GM19395 (cell line): ENCODE measurements at regions not wholly inside any gene's neighbourhood (a gene's known extent, or its start where the extent isn't known, plus 50 kb on each side); places are given as distances from the start of the nearest gene placed in this dataset.
"Not testable (repeated sequence)": the region's sequence is repeated elsewhere in the genome, so short reads cannot be mapped to it uniquely, and the experiment has no call there.

Experiments used
- ATAC-seq: cut with Tn5 transposase; IDR thresholded peaks from one replicate; pipeline ENCODE4 v1.9.1; 2021; ENCODE audit warnings: mild to moderate bottlenecking, moderate library complexity; ENCODE audit not compliant: unreplicated experiment

DNA sequence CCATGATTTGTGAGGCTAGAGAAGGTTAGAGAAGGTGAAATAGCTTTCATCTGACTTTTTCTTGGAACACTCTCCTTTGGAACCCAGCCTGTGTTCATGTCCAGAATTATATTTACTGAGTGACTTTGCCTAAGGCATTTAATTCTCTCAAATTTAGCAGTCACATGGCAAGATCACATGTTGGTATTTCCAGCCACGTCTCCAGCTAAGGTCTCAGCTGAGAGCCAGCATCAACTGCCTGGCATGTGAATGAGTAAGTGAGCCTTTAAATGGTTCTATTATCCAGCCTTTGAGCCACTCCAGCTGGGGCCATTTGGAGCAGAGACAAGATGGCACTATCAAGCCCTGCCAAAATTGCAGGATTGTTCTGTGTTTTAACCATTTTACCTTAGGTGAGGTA lies 130.2 kb upstream of the SGO1 start:
- no peak for ATAC-seq

DNA sequence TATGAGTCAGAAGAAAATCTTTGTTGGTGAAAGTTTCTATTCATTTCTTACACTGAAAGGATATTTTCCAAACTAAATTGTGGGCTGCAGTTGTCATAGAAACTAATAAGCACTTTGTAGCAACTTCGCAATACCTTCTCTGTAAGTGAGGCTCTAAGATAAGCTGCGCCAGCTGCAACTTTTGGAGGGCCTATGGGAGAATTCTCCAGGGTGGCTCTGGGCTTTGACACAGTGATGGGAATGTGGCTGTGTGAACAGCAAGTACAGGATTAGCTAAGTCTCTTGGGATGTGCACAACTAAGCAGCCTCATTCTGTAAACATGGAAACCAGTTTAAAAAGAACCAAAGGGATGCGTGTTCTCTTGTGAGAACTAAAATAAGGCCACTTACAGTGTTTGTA lies 124.6 kb upstream of the SGO1 start:
- ATAC-seq = no peak

DNA sequence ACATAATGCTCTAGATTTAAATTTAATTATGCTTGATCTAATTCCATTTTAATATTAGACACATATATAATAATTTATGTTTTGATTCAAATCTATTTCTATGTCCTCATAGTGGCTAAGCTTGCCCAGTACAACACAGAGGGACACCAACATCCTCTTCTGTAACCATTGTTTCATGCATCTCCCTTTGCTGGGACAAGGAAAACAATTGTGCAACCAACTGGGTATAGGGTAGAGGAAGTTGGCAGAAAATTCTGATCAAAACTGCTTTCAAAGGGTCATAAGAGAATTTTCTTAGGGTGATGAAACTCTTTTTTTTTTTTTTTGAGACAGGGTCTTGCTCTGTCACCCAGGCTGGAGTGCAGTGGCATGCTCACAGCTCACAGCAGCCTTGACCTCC lies 121.4 kb upstream of the SGO1 start:
- ATAC-seq = no peak

DNA sequence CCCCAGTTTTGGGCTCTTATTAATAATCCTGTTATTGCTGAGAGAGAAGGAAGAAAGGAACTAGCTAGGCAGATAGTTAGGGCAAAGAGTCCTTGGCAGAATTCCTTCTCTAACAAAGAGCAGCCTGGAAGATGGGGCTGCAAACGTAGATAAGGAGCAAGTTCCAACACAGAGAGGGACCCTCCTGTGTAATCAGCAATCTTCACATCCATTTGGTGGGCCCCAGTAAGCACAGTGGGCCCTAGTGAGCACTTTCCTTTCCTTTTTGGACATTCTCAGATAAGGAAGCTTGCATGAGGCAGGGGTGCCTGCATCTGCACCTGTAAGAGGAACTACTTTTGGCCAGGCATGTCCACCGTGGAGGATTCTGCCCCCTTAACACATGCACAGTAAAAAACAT lies 119.6 kb upstream of the SGO1 start:
- ATAC-seq = no peak

DNA sequence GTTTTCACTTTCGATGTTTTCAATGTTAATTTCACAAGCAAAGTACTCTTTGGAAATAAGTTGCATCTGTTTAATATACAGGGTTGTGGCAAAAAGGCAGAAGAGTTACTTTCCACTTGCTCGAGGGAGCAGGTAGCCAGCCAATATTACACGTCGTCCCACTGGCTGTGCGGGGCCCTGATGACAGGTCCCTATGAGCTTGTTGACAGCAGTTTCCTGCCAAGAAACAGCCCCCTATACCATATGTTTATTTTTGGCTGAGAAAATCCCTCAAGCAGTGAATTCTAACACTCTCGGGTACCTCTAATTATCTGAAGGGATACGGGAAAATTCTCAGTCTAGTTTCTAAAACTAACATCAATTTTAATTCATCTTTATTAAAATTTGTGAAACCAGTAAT lies 116.8 kb upstream of the SGO1 start:
- no peak for ATAC-seq

DNA sequence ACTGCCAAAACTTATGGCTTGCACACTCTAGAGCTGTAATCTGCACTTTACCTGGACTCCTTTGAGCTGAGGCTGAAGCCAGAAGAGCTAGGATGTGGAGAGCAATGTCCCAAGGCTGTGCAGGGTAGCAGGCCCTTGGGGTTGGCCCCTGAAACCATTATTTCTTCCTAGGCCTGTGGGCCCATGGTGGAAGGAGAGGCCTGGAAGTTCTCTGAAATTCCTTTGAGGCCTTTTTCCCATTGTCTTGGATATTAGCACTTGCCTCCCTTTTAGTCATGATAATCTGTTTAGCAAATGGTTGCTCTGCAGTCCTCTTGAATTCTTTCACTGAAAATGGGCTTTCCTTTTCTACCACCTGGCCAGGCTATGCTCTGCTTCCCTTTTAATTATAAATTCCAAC lies 102.0 kb upstream of the SGO1 start:
- ATAC-seq = no peak

DNA sequence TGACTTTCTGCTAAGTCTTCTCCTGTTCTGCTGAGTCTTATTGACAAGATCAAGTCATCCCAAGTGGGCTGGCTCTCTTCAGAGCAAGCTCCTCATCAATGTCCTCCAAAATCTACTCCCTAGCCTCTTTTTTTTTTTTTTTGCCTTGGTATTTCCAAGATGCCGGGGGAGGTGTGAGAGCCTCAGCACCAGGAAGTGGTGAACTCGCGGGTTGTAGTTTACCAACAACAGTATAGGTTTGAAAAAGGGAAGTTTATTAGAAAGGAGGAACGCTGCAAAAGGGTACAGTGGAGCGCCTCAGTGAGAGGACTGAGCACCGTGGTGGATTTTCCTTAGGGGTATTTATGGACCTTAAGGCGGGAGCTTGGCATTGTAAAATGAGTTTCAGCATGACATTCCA lies 94.3 kb upstream of the SGO1 start:
- peak; percentile 56 for ATAC-seq

DNA sequence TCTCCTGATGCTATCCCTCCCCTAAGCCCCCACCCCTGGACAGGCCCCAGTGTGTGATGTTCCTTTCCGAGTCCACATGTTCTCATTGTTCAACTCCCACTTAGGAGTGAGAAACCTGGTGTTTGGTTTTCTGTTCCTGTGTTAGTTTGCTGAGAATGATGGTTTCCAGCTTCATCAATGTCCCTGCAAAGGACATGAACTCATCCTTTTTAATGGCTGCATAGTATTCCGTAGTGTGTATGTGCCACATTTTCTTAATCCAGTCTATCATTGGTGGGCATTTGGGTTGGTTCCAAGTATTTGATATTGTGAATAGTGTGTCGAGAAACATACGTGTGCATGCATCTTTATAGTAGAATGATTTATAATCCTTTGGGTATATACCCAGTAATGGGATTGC lies 80.0 kb upstream of the SGO1 start:
- not testable (repeated sequence) for ATAC-seq

DNA sequence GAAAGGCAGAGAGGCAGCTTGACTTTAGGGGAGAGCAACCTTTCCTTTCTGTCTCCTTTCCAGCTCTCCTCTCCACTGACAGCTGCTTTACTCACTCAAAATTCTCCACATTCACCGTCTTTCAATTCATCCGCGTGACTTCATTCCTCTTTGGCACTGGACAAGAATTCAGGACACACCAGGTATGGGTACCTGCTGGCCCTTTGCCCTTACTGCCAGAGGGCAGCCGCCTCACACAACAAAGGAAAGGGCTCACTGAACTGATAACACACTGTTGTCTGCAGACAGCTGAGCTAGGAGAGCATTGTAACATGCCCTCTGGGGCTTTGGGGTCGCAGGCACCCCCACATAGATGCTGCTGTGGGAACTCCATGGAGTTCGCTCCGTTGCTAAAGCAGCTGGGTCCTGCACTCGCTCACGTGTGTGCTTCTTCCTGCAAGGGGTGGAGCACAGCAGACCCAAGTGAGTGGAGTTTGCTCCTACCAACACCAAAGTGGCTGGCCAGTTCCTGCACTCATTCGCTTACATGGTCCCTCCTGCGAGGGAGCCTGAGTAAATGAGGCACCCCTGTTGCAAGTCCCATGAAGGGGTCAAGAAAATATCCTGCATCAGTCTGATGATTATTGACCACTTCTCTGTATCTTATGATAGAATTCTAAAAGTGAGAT lies 79.0 kb upstream of the SGO1 start:
- no peak for ATAC-seq

DNA sequence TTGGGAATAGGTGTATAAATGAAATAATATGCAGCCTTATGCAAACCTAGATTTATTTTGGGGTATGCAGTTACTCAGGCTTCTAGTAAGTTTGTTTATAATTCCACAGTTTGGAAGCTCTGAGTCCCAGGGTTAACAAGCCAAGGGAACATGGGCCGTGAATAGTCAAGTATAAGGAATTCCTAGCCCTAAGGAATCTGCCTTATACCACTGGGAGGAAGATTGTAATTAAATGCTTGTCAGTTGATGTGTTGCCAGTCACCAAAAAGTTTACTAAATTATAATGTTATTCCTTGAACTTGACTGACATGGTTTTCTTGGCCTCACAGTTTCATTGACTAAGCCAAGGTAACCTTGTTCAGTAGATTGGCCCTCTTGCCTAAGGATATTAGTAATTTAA lies 72.4 kb upstream of the SGO1 start:
- no peak for ATAC-seq

DNA sequence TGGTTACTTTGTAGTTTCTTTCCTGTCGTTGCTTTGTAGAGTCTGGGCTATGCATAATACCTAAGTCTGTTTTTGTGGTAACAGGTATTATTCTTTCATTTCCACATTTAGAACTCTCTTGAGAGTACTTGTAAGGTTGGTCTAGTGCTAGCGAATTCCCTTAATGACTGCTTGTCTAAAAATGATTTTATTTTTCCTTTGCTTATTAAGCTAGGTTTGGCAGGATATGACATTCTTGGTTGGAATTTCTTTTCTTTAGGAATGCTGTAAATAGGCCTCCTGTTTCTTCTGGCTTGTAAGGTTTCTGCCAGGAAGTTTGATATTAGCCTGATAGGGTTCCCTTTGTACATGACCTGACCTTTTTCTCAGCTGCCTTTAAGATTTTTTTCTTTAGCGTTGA lies 70.1 kb upstream of the SGO1 start:
- peak; percentile 96 for ATAC-seq

DNA sequence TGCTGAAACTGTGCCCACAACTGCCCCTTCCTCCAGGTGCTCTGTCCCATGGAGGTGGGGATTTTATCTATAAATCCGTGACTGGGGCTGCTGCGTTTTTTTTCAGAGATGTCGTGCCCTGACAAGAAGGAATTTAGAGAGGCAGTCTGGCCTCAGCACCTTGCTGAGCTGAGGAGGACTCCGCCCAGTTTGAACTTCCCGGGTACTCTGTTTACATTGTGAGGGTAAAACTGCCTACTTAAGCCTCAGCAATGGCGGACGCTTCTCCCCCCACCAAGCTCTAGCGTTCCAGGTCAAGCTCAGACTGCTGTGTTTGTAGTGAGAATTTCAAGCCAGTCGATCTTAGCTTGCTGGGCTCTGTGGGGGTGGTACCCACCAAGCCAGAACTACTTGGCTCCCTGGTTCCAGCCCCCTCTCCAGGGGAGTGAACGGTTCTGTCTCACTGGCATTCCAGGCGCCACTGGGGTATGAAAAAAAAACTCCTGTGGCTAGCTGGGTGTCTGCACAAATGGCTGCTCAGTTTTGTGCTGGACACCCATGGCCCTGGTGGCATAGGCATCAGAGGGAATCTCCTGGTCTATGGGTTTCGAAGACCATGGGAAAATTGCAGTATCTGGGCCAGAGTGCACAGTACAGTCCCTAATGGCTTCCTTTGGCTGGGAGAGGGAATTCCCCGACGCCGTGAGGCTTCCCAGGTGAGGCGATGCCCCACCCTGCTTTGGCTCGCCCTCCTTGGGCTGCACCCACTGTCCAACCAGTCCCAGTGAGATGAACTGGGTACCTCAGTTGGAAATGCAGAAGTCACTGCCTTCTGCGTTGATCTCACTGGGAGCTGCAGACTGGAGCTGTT lies 68.5 kb upstream of the SGO1 start:
- no peak for ATAC-seq

DNA sequence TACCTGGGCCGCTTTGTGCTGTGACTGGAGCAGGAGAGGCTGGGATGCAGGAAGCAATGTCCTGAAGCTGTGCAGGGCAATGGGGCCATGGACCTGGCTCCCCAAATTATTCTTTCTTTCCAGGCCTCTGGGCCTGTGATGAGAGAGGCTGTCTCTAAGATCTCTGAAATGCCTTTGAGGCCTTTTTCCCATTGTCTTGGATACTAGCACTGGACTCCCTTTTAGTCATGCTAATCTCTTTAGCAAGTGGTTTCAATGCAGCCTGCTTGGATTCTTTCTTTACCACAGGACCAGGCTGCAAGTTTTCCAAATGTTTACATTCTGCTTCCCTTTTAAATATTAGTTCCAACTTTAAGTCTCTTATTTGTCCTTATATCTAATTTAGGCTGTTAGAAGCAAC lies 64.8 kb upstream of the SGO1 start:
- ATAC-seq = no peak

DNA sequence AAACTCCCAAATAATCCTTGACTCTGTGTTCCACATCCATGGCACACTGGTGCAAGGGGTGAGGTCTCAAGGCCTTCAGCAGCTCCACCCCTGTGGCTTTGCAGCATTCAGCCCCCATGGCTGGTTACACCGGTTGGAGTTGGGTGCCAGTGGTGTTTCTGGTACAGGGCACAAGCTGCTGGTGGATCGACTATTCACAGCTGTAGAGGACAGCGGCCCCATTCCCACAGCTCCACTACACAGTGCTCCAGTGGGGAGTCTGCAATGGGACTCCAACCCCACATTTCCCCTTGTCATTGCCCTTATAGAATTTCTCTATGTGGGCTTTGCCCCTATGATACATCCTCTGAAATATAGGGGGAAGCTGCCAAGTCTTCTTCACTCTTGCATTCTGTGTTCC lies 64.3 kb upstream of the SGO1 start:
- ATAC-seq = no peak

DNA sequence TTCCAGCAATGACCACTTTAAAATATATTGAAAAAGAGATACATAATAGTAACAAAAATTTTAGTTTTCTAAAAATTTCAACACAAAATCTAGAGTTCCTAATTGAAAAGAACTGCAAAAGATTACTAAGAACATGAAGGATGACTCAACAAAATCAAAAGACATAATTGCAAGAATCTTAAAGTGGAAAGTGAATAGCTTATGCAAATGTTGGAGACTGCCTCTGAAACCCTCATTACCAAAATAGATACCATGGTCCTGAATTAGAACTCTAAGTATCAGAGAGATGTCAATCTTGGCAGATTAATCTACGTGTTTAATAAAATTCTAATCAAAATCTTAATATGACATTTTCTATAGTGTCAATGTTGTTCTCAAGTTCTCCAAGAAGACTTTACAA lies 60.7 kb upstream of the SGO1 start:
- ATAC-seq = peak; percentile 88

DNA sequence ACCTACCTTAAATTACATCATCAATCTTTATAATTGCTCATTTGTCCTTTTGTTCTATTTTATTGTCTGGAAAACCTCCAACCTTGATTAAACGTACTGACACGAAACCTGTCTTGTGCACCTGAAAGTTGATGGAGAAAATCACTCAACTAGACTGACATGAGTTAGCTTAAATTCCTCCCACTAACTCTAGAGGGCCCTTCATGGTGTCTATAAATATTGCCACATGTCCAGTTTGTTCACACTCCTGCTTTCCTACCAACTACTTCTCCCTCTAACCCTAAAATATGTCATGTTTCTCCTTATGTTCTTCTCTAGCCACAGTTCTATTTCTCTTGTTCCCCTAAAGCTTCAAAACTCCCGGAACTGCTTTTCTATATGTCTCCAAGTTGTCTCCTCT lies 59.8 kb upstream of the SGO1 start:
- no peak for ATAC-seq

DNA sequence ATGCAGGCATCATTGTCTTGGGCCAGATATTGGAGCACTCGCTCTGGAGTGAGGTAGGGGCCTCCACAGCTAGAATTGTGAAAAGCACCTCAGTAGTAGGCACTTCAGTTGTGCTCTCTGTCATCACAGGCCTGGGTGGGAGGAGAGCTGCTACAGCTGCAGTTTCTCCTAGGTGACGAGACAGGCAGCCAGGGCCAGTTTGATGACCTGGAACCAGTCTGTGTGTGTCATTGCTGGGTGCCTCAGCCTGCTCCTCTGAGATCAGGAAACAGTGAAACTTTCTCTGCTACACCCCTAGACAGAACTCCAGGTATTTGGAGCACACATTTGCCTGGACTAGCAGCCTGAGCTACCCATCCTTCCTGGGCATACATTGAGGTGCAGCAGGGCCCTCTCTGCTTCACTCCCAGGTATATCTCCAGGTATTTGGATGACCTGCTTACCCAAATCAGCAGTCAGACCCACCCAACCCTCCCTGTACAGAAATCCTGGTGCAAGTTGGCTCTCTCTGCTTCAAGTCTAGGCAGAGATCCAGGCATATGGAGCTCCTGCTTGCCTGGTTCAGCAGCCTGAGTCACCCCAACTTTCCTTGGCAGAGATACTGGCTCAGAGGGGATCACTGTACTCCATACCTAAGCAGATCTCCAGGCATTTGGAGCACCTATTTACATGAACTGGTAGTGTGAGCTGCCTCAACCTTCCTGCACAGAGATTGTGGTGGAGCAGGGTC lies 54.3 kb upstream of the SGO1 start:
- no peak for ATAC-seq

DNA sequence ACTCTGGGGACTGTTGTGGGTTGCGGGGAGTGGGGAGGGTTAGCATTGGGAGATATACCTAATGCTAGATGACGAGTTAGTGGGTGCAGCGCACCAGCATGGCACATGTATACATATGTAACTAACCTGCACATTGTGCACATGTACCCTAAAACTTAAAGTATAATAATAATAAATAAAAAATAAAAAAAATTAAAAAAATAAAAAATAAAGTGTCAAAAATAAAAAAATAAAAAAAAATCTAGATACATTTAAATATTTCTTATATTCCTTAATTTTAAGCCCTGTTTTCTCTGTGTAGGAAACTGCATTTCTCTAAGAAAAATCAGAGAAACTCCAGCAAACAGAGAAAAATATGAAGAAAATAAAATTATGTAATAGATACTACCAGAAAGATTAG lies 52.2 kb upstream of the SGO1 start:
- not testable (repeated sequence) for ATAC-seq

DNA sequence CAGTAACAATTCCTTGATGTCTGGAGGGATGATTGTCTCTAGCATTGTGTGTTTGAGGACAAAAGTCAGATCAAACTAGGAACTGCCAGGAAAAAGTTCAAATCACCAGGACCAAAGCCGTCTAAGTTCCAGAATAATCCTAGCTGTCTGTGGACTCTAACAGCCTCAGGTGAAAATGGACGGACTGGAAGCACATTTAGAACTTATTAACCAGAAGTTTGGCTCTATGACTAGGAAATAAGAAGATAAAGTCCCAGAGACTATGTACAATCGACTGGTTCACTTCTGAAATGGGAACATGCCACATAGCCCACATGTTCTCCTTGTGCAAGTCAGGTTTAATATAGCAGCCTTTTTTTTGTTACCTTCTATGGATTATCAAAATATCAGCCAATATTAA lies 50.6 kb upstream of the SGO1 start:
- no peak for ATAC-seq
